ENCODE measurements at regions not wholly inside any gene's neighbourhood (a gene's known extent, or its start where the extent isn't known, plus 50 kb on each side); places are given as distances from the start of the nearest gene placed in this dataset.

GRCh38 chr13:105442949-105443699, 1092.3 kb downstream of the EFNB2 start:
- H3K18ac ChIP-seq (ENCODE audit: low read depth, low read length), result no peak overlapping the region; the same call in 1 of the 2 replicates
- H3K4me2 ChIP-seq (ENCODE audit: low read depth, low read length), result no peak overlapping the region
- no peaks in the 10 kb centered on the region for H4K20me1 ChIP-seq (ENCODE audit: insufficient read depth, low read length)
- no peak overlapping the region for H3K4me3 ChIP-seq (ENCODE audit: insufficient read depth, low read depth, low read length)
- no peak overlapping the region for H3K14ac ChIP-seq (replicated peaks; ENCODE audit: low read depth, low read length)
- no peaks in the 10 kb centered on the region for H3K9me1 ChIP-seq (ENCODE audit: insufficient read depth, low read length)
- no peak overlapping the region for H2BK5ac ChIP-seq (ENCODE audit: low read depth, low read length, poor library complexity, severe bottlenecking)
- H3K4ac ChIP-seq (ENCODE audit: low read depth, low read length), result no peak overlapping the region
- intact Hi-C loops (cut with micrococcal nuclease), result loop anchor here (5.0 to 10.0 kb wide), 2 partner anchors 106 to 1092 kb away; partner anchors contain the start of gene EFNB2
- H3K79me1 ChIP-seq (ENCODE audit: low read depth in 1 of 2, low read length in 2 of 2), result no peaks in the 10 kb centered on the region
- DNase-seq (peak; percentile 100), ATAC-seq (ENCODE audit: low read depth) (peak; percentile 79)
- in situ Hi-C loops (cut with MboI; ENCODE audit: low sequenced_read_pairs), result loop anchor here (25.0 kb wide), 1 partner anchor 1094 kb away; the partner anchor contains the start of gene EFNB2
- no peak overlapping the region for H3K9ac ChIP-seq (ENCODE audit: low read depth, low read length)
- H2AFZ ChIP-seq (replicated peaks; ENCODE audit: low read length, poor library complexity), result no peak overlapping the region
- no peak overlapping the region for H2BK15ac ChIP-seq (ENCODE audit: low read depth, low read length)
- dilution Hi-C loops (cut with HindIII; ENCODE audit: low sequenced_read_pairs, unreplicated experiment), result no loop called here
- POLR2A ChIA-PET (ENCODE audit: unreplicated experiment), result no interaction called here
- H4K5ac ChIP-seq (ENCODE audit: low read depth, low read length), result no peak overlapping the region
- no peaks in the 10 kb centered on the region for H3K4me1 ChIP-seq (ENCODE audit: control insufficient read depth, insufficient read depth, low read length)
- TF ChIP-seq CEBPB (IDR thresholded peaks at IDR 0.05; ENCODE audit: low read depth, low read length) (peak; percentile 93), ELK1 (IDR thresholded peaks at IDR 0.05; ENCODE audit: borderline replicate concordance, low read depth, low read length) (no peak), POLR2A (IDR thresholded peaks at IDR 0.05; ENCODE audit: low read depth, low read length) (no peak), USF2 (IDR thresholded peaks at IDR 0.05; ENCODE audit: low read depth, low read length) (peak; percentile 97), FOS (IDR thresholded peaks at IDR 0.05; ENCODE audit: low read depth, low read length) (peak; percentile 86), MXI1 (IDR thresholded peaks at IDR 0.05; ENCODE audit: borderline replicate concordance, low read depth, low read length) (peak; percentile 41; the same call in 1 of the 2 replicates)
- CTCF ChIA-PET, result interaction anchor here (0.5 kb wide), 1 partner anchor 19 kb away, joined by 3 read pairs; no protein-coding TSS in a partner anchor
- BruUV-seq (replicated peaks), result no TSS peak
- no peak overlapping the region for H2AK9ac ChIP-seq (replicated peaks; ENCODE audit: low read depth, low read length, poor library complexity)
- WGBS, 2 experiments (ENCODE audit: extremely low coverage in 2 of 2, insufficient read length in 1 of 2), result 100% methylated on average over 1 of the region's 3 CpGs; no CpG with 5 or more reads in 1 of the 2 experiments
- no peaks in the 10 kb centered on the region for H3K9me3 ChIP-seq (ENCODE audit: control insufficient read depth, insufficient read depth, low read length)
- no peaks in the 10 kb centered on the region for H3K27me3 ChIP-seq (ENCODE audit: control insufficient read depth, insufficient read depth, low read length)
- H3K36me3 ChIP-seq (ENCODE audit: control insufficient read depth, insufficient read depth, low read length), result no peaks in the 10 kb centered on the region
- no peak overlapping the region for H3K23ac ChIP-seq (ENCODE audit: low read depth, low read length)
- H3K56ac ChIP-seq (ENCODE audit: extremely low read depth, insufficient read depth, low read length), result no peak overlapping the region
- H2BK20ac ChIP-seq (ENCODE audit: low read depth, low read length), result no peak overlapping the region
- no peak overlapping the region for H4K91ac ChIP-seq (ENCODE audit: insufficient read depth, low read depth, low read length)
- no peak overlapping the region for H2BK120ac ChIP-seq (ENCODE audit: low read depth, low read length)
- no peak overlapping the region for H3K27ac ChIP-seq (ENCODE audit: insufficient read depth, low read length)
- no peak overlapping the region for H2AK5ac ChIP-seq (ENCODE audit: low read depth, low read length)
- H4K8ac ChIP-seq (ENCODE audit: low read depth in 2 of 2, low read length in 2 of 2), result no peak overlapping the region

All from IMR-90 (cell line).